IPS-20b (cell line): ENCODE measurements at regions not wholly inside any gene's neighbourhood (a gene's known extent, or its start where the extent isn't known, plus 50 kb on each side); places are given as distances from the start of the nearest gene placed in this dataset.
"Not testable (repeated sequence)": the region's sequence is repeated elsewhere in the genome, so short reads cannot be mapped to it uniquely, and the experiment has no call there.

ENCODE experiments used
- H3K27ac ChIP-seq: one replicate; pipeline ENCODE4 v1.5.1; 2013; ENCODE audit warnings: low read length
- H3K27me3 ChIP-seq: 2 replicates; pipeline ENCODE4 v1.6.1; 2013; ENCODE audit warnings: mild to moderate bottlenecking, low read length, inconsistent platforms; ENCODE audit not compliant: insufficient read depth
- H3K36me3 ChIP-seq: 2 replicates; pipeline ENCODE4 v1.6.1; 2013; ENCODE audit warnings: low read depth, mild to moderate bottlenecking, inconsistent platforms, low read length, moderate library complexity; ENCODE audit not compliant: insufficient read depth
- H3K4me1 ChIP-seq: 2 replicates; pipeline ENCODE4 v1.6.1; 2013; ENCODE audit warnings: mild to moderate bottlenecking, control low read depth, inconsistent platforms, low read length, moderate library complexity; ENCODE audit not compliant: insufficient read depth
- H3K4me3 ChIP-seq: 2 replicates; pipeline ENCODE4 v1.5.1; 2013; ENCODE audit warnings: mild to moderate bottlenecking, low read length, inconsistent platforms
- H3K9ac ChIP-seq: 2 replicates; pipeline ENCODE4 v1.6.1; 2013; ENCODE audit warnings: low read depth, mild to moderate bottlenecking, inconsistent platforms, low read length, moderate library complexity
- H3K9me3 ChIP-seq: 2 replicates; pipeline ENCODE4 v1.6.1; 2013; ENCODE audit warnings: mild to moderate bottlenecking, low read depth, low read length, inconsistent platforms; ENCODE audit not compliant: insufficient read depth

GRCh38 chr2:20499387-20499786 is 52.5 kb downstream of the RHOB start:
- no peaks in the 10 kb centered on the region for H3K9me3 ChIP-seq
- H3K4me1 ChIP-seq: peaks cover 7% of the 10 kb centered on the region; the same call in 1 of the 2 replicates
- no peaks in the 10 kb centered on the region for H3K27me3 ChIP-seq
- H3K9ac ChIP-seq: no peak overlapping the region
- H3K27ac ChIP-seq: no peak overlapping the region
- H3K36me3 ChIP-seq: no peaks in the 10 kb centered on the region
- H3K4me3 ChIP-seq: no peak overlapping the region

DNA sequence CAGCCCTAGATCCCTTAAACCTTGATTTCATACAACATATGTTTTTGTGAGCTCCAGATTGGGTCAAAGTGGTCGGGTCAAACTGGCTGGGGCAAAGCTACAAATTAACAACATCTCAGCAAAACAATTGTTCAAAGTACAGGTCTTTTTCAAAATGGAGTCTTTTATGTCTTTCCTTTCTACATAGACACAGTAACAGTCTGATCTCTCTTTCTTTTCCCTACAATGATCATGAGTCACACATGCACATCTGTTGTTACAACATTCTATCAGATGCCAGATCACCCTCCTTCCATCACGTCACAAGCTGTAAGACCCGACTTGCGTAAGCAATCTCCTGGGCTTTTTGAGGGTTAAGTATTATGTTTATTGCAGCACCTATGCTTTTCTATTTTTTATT is 55.1 kb downstream of the RHOB start:
- Histone ChIP-seq H3K9me3 (no peaks in the 10 kb centered on the region), H3K9ac (no peak overlapping the region), H3K27me3 (no peaks in the 10 kb centered on the region), H3K4me1 (no peaks in the 10 kb centered on the region), H3K27ac (no peak overlapping the region), H3K36me3 (no peaks in the 10 kb centered on the region), H3K4me3 (no peak overlapping the region)

- not testable (repeated sequence) for H3K9me3 ChIP-seq, H3K27ac ChIP-seq, H3K36me3 ChIP-seq, H3K9ac ChIP-seq, H3K4me3 ChIP-seq, H3K27me3 ChIP-seq, H3K4me1 ChIP-seq
These were observed 55.6 kb downstream of the RHOB start for GRCh38 chr2:20502496-20502895.

GRCh38 chr2:20504174-20504573 is 57.3 kb downstream of the RHOB start:
- Histone ChIP-seq H3K27me3 (no peaks in the 10 kb centered on the region), H3K27ac (no peak overlapping the region), H3K36me3 (no peaks in the 10 kb centered on the region), H3K9ac (no peak overlapping the region), H3K4me1 (no peaks in the 10 kb centered on the region), H3K4me3 (no peak overlapping the region), H3K9me3 (no peaks in the 10 kb centered on the region)

- no peaks in the 10 kb centered on the region for H3K27me3 ChIP-seq
- no peak overlapping the region for H3K27ac ChIP-seq
- no peak overlapping the region for H3K9ac ChIP-seq
- H3K4me3 ChIP-seq: no peak overlapping the region
- no peaks in the 10 kb centered on the region for H3K36me3 ChIP-seq
- no peaks in the 10 kb centered on the region for H3K9me3 ChIP-seq
- H3K4me1 ChIP-seq: peaks cover 3% of the 10 kb centered on the region; the same call in 1 of the 2 replicates
These were observed 59.4 kb downstream of the RHOB start for GRCh38 chr2:20506201-20506685.

- H3K9ac ChIP-seq: no peak overlapping the region
- peaks cover 3% of the 10 kb centered on the region; the same call in 1 of the 2 replicates for H3K4me1 ChIP-seq
- no peak overlapping the region for H3K27ac ChIP-seq
These were observed 60.4 kb downstream of the RHOB start for GRCh38 chr2:20507166-20507692.

GRCh38 chr2:20507711-20508110 is 60.8 kb downstream of the RHOB start:
- Histone ChIP-seq H3K4me3 (no peak overlapping the region), H3K4me1 (peaks cover 3% of the 10 kb centered on the region; the same call in 1 of the 2 replicates), H3K27ac (no peak overlapping the region), H3K9ac (no peak overlapping the region), H3K27me3 (no peaks in the 10 kb centered on the region), H3K9me3 (no peaks in the 10 kb centered on the region), H3K36me3 (no peaks in the 10 kb centered on the region)

More at GRCh38 chr2:20507166-20507692, 60.4 kb downstream of the RHOB start:
- Histone ChIP-seq H3K27me3 (no peaks in the 10 kb centered on the region), H3K9me3 (no peaks in the 10 kb centered on the region), H3K4me3 (no peak overlapping the region), H3K36me3 (no peaks in the 10 kb centered on the region)

DNA sequence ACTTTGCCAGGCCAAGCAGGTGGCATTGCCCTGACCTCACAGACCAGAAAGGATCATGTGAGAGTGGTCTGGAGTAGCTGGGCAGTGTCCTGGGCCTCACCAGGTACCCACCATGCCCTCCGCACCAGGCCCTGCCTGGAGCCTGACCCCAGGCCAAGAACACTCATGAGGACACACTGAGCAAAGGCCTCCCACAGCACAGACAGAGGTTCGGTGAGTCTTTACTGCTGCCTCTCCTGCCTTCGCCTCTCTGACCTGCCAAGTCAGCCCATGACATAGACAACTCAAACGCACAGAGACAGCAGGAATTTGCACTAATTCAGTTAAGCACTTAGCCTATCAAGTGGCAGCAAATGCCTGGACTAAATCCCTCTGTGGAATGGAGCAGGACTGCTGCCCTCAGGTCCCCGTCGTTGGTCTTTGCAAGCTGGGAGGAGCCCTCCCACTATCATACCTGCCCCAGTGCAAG is 62.5 kb downstream of the RHOB start:
- H3K4me3 ChIP-seq: no peak overlapping the region
- no peaks in the 10 kb centered on the region for H3K36me3 ChIP-seq
- no peaks in the 10 kb centered on the region for H3K27me3 ChIP-seq
- peaks cover 3% of the 10 kb centered on the region; the same call in 1 of the 2 replicates for H3K4me1 ChIP-seq
- H3K9me3 ChIP-seq: no peaks in the 10 kb centered on the region
- no peak overlapping the region for H3K9ac ChIP-seq
- no peak overlapping the region for H3K27ac ChIP-seq

- H3K9ac ChIP-seq: no peak overlapping the region
- no peaks in the 10 kb centered on the region for H3K27me3 ChIP-seq
- no peaks in the 10 kb centered on the region for H3K36me3 ChIP-seq
- H3K4me3 ChIP-seq: no peak overlapping the region
- no peak overlapping the region for H3K27ac ChIP-seq
- H3K4me1 ChIP-seq: peaks cover 3% of the 10 kb centered on the region; the same call in 1 of the 2 replicates
- no peaks in the 10 kb centered on the region for H3K9me3 ChIP-seq
These were observed 63.1 kb downstream of the RHOB start for GRCh38 chr2:20509770-20510490.

GRCh38 chr2:20511130-20511529 is 64.3 kb downstream of the RHOB start:
- no peaks in the 10 kb centered on the region for H3K36me3 ChIP-seq
- no peaks in the 10 kb centered on the region for H3K9me3 ChIP-seq
- H3K4me3 ChIP-seq: no peak overlapping the region
- H3K27me3 ChIP-seq: no peaks in the 10 kb centered on the region
- no peak overlapping the region for H3K9ac ChIP-seq
- H3K4me1 ChIP-seq: peaks cover 3% of the 10 kb centered on the region; the same call in 1 of the 2 replicates
- H3K27ac ChIP-seq: no peak overlapping the region

DNA sequence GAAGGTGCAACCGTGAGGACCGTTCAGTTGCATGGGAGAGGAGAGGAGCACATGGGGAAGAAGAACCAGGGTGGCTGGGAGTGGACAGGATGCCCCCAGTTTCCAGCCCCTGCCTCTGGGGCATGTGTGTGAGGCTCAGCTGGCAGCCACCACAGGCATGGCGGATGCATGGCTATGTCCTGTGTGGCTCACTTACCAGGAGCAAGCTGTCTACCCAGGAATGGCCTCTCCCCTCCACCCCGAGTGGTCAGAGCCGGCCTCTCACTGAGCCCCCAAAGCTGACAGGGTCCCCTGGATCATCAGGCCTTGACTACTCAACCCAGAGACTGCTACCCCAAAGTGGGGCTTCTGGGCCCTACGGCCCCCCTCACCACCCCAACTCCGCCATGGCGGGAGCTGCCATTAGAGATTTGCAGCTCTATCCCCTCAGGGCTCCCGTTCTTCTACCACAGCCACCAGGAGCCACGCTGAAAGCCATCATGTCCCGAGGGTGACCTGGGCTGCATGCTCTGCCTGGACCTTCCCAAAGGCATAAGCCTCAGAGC is 65.3 kb downstream of the RHOB start:
- H3K9ac ChIP-seq: no peak overlapping the region
- no peak overlapping the region for H3K4me3 ChIP-seq
- H3K9me3 ChIP-seq: no peaks in the 10 kb centered on the region
- H3K36me3 ChIP-seq: no peaks in the 10 kb centered on the region
- peaks cover 3% of the 10 kb centered on the region; the same call in 1 of the 2 replicates for H3K4me1 ChIP-seq
- no peak overlapping the region for H3K27ac ChIP-seq
- H3K27me3 ChIP-seq: no peaks in the 10 kb centered on the region

DNA sequence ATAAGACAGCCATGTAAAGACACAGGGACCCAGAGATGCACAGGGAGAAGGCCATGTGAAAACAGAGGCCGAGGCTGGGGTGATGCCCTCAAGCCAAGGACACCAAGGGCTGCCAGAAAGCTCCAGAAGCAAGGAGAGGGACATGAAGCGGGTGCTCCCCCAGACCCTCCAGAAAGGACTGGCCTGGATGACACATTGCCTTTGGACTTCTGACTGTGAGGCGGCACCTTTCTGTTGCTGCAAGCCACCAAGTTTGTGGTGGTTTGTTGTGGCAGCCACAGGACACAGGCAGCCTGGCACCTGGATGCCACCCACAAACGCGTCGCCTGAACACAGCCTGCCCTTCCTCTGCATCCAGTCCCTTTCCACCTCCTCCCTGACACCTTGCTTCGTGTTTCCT is 67.1 kb downstream of the RHOB start:
- Histone ChIP-seq H3K9me3 (no peaks in the 10 kb centered on the region), H3K27ac (no peak overlapping the region), H3K36me3 (no peaks in the 10 kb centered on the region), H3K27me3 (no peaks in the 10 kb centered on the region), H3K9ac (no peak overlapping the region), H3K4me3 (no peak overlapping the region), H3K4me1 (peaks cover 3% of the 10 kb centered on the region; the same call in 1 of the 2 replicates)
